ENCODE measurements at regions not wholly inside any gene's neighbourhood (a gene's known extent, or its start where the extent isn't known, plus 50 kb on each side); places are given as distances from the start of the nearest gene placed in this dataset.

DNA sequence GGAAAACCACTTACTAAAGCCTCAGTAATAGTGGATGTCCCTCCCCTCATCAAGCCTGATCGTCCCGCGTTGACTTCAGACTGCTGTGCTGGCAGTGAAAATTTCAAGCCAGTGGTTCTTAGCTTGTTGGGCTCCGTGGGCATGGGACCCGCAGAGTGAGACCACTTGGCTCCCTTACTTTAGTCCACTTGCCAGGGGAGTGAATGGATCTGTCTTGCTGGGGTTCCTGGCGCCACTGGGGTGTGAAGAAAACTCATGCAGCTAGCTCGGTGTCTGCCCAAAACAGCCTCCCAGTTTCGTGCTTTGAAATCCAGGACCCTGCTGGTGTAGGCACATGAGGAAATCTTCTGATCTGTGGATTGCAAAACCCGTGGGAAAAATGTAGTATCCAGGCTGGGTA, 480.0 kb upstream of the IZUMO3 start:
- Histone ChIP-seq H3K27me3 (ENCODE audit: control insufficient read depth, insufficient read depth, low read length) (no peaks in the 10 kb centered on the region), H2AFZ (no peak overlapping the region), H3K27ac (no peak overlapping the region), H3K4me1 (no peaks in the 10 kb centered on the region), H3K9ac (no peak overlapping the region), H3K36me3 (ENCODE audit: control insufficient read depth, insufficient read depth, low read length) (no peaks in the 10 kb centered on the region), H3K9me3 (ENCODE audit: control insufficient read depth, low read length) (no peaks in the 10 kb centered on the region), H3K79me2 (no peaks in the 10 kb centered on the region), H3K4me3 (ENCODE audit: low read depth, low read length) (no peak overlapping the region), H3K4me2 (ENCODE audit: low read length) (no peak overlapping the region)
- TF ChIP-seq, protein P1, sequence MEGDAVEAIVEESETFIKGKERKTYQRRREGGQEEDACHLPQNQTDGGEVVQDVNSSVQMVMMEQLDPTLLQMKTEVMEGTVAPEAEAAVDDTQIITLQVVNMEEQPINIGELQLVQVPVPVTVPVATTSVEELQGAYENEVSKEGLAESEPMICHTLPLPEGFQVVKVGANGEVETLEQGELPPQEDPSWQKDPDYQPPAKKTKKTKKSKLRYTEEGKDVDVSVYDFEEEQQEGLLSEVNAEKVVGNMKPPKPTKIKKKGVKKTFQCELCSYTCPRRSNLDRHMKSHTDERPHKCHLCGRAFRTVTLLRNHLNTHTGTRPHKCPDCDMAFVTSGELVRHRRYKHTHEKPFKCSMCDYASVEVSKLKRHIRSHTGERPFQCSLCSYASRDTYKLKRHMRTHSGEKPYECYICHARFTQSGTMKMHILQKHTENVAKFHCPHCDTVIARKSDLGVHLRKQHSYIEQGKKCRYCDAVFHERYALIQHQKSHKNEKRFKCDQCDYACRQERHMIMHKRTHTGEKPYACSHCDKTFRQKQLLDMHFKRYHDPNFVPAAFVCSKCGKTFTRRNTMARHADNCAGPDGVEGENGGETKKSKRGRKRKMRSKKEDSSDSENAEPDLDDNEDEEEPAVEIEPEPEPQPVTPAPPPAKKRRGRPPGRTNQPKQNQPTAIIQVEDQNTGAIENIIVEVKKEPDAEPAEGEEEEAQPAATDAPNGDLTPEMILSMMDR (IDR thresholded peaks at IDR 0.05) = no peak

DNA sequence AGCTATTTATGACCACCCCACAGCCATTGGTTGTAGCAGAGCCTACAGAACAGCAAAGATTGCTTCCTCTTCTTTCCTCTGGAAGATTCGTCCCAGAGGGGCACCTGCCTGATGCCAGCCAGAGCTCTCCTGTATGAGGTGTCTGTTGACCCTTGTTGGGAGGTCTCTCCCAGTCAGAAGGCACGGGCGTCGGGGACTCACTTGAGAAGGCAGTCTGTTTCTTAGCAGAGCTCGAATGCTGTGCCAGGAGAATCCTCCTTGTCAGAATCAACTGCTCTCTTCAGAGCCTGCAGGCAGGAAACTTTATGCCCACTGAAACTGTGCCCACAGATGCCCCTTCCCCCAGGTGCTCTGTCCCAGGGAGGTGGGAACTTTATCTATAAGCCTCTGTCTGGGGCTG, 479.5 kb upstream of the IZUMO3 start:
- H3K4me2 ChIP-seq (ENCODE audit: low read length) = no peak overlapping the region

DNA sequence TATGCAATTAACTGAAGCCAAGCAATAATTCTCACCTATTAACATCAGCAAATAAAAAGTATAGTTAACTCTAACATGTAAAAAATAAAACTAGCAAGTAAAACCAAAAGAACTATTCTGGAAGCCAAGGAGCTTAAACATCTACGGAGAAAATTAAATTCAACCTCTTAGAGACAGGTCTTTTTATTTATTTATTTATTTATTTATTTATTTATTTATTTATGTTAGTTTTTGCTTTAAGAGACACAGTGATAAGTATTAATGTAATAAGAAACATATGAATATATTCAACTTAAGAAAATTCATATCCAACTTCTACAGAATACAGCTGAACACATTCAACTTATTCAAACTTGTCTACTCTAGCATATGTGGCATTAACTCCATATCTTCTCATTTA, 472.1 kb upstream of the IZUMO3 start:
- TF ChIP-seq, protein P1 (IDR thresholded peaks at IDR 0.05) = no peak
- no peak overlapping the region for H3K4me2 ChIP-seq (ENCODE audit: low read length)
- no peak overlapping the region for H3K4me3 ChIP-seq (ENCODE audit: low read depth, low read length)
- no peaks in the 10 kb centered on the region for H3K79me2 ChIP-seq
- no peaks in the 10 kb centered on the region for H3K4me1 ChIP-seq
- no peak overlapping the region for H3K27ac ChIP-seq
- H3K9ac ChIP-seq = no peak overlapping the region
- H3K27me3 ChIP-seq (ENCODE audit: control insufficient read depth, insufficient read depth, low read length) = no peaks in the 10 kb centered on the region
- H3K36me3 ChIP-seq (ENCODE audit: control insufficient read depth, insufficient read depth, low read length) = no peaks in the 10 kb centered on the region
- no peak overlapping the region for H2AFZ ChIP-seq
- H3K9me3 ChIP-seq (ENCODE audit: control insufficient read depth, low read length) = no peaks in the 10 kb centered on the region

More for the DNA sequence above, 479.5 kb upstream of the IZUMO3 start:
- TF ChIP-seq, protein P1 (IDR thresholded peaks at IDR 0.05) = no peak
- H3K79me2 ChIP-seq = no peaks in the 10 kb centered on the region
- no peak overlapping the region for H3K27ac ChIP-seq
- no peaks in the 10 kb centered on the region for H3K36me3 ChIP-seq (ENCODE audit: control insufficient read depth, insufficient read depth, low read length)
- H3K9ac ChIP-seq = no peak overlapping the region
- no peaks in the 10 kb centered on the region for H3K27me3 ChIP-seq (ENCODE audit: control insufficient read depth, insufficient read depth, low read length)
- no peaks in the 10 kb centered on the region for H3K9me3 ChIP-seq (ENCODE audit: control insufficient read depth, low read length)
- no peak overlapping the region for H3K4me3 ChIP-seq (ENCODE audit: low read depth, low read length)
- no peak overlapping the region for H2AFZ ChIP-seq
- no peaks in the 10 kb centered on the region for H3K4me1 ChIP-seq

DNA sequence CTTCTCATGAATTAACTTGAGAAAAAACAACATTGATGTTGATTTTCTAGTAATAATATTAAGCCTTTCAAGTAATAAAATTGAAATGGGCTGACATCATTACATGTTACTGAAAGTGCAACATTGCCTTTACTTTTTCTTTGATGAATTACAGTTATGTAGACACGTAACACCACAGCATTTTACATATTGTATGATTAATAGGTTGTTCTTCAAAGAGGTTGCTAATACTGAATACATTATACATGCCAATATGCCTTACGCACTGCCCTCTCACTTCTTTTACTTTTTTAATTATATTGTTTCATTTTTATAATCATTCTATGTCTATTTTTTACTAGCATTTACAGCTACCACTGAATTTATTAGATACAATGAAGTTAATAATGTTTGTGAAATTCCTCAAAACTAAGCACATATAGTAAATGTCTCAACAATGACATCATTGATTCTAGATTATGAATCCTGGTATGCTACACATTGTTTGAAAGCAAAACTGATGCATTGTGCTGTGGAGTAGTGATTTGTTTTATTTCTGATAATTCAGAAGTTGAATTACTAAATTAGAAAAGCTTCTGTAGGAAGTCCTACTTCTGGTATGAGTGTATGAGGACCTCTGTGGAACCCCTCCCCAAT, 464.4 kb upstream of the IZUMO3 start:
- Histone ChIP-seq H3K4me1 (no peaks in the 10 kb centered on the region), H3K27me3 (ENCODE audit: control insufficient read depth, insufficient read depth, low read length) (no peaks in the 10 kb centered on the region), H3K4me2 (ENCODE audit: low read length) (no peak overlapping the region), H3K4me3 (ENCODE audit: low read depth, low read length) (no peak overlapping the region), H3K27ac (no peak overlapping the region), H3K9ac (no peak overlapping the region), H3K36me3 (ENCODE audit: control insufficient read depth, insufficient read depth, low read length) (no peaks in the 10 kb centered on the region), H2AFZ (no peak overlapping the region), H3K79me2 (no peaks in the 10 kb centered on the region), H3K9me3 (ENCODE audit: control insufficient read depth, low read length) (no peaks in the 10 kb centered on the region)
- TF ChIP-seq, protein P1 (IDR thresholded peaks at IDR 0.05) = no peak

DNA sequence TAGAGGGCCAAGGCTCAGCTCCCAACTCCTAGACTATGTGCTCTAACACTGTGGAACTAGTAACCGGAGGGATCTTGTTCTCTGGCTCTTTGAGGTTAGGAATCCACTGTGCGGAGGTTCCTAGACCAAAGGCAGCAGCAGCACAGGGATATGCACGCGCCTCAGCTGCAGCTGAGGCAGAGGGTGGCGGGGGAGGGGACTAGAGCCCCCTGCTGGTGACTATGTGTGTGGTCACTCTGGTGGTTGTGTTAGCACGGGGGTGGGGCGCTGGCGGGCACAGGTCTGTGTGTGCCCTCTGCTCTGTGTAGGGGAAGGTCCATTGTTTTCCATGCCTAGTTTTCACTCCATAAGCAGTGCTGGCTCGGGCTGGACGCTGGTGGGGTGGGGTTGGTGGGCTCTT, 458.0 kb upstream of the IZUMO3 start:
- TF ChIP-seq, protein P1 (IDR thresholded peaks at IDR 0.05) = no peak
- Histone ChIP-seq H3K9ac (no peak overlapping the region), H3K9me3 (ENCODE audit: control insufficient read depth, low read length) (no peaks in the 10 kb centered on the region), H3K4me2 (ENCODE audit: low read length) (no peak overlapping the region), H3K79me2 (no peaks in the 10 kb centered on the region), H3K4me3 (ENCODE audit: low read depth, low read length) (no peak overlapping the region), H3K27ac (no peak overlapping the region), H3K4me1 (no peaks in the 10 kb centered on the region), H3K27me3 (ENCODE audit: control insufficient read depth, insufficient read depth, low read length) (no peaks in the 10 kb centered on the region), H3K36me3 (ENCODE audit: control insufficient read depth, insufficient read depth, low read length) (no peaks in the 10 kb centered on the region), H2AFZ (no peak overlapping the region)
